ENCODE measurements at regions not wholly inside any gene's neighbourhood (a gene's known extent, or its start where the extent isn't known, plus 50 kb on each side); places are given as distances from the start of the nearest gene placed in this dataset.

DNA sequence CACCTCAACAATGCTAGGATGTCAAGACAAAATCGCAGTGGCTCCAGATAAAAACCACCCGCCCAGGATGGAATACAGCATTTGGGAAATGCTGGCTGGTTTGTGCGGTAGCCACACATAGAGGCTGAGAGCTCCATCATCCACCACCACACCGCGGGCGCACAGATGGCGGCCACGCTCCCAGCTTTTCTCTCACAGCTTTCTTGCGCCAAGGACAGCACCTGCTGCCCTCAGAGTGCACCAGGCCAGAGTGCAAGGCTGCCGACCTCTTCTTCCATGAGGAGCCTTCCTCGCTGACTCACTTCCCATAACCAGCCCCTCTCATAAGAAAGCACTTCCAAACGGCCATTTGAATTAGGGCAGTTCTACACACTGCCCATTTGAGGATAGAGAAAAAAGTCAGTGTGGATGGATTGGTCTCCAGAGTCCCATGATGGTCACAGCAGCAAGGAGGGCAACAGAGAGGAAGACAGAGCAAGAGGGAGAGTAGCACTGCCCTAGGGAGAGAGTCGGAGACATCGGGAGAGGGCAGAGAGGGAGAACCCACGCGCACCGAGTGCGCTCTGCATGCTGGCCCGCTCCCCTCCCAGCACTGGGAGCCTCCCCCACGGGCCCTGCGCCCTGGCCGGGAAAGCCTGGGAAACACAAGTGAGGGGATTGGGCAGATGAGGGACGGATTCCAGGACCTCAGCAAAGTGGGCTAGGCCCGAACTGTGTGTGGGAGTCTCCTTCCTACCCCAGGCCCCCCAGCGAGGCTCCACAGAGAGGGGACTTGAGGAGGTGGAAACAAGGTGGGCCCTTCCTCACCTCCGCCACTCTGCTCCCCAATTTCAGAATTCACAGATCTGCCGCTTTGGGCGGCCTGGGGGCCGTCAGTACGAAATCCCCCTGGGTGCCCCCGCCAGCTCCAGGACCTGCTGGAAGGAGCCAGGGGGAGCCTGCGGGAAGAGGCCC, 156.9 kb downstream of the USP12 start:
- Histone ChIP-seq H3K9me3 (ENCODE audit: control insufficient read depth, insufficient read depth, low read length) (no peaks in the 10 kb centered on the region), H3K4me3 (ENCODE audit: low read length) (no peak overlapping the region), H3K27ac (ENCODE audit: low read depth, low read length) (no peak overlapping the region), H3F3A (ENCODE audit: control insufficient read depth, insufficient read depth) (no peaks in the 10 kb centered on the region), H3K36me3 (ENCODE audit: control insufficient read depth, low read length) (no peaks in the 10 kb centered on the region), H3K9me2 (replicated peaks; ENCODE audit: control insufficient read depth, low read length) (no peaks in the 10 kb centered on the region), H4K20me1 (ENCODE audit: control insufficient read depth, insufficient read depth, low read depth, low read length) (no peaks in the 10 kb centered on the region), H3K27me3 (ENCODE audit: control insufficient read depth, low read length) (peaks cover 7% of the 10 kb centered on the region), H3K4me1 (ENCODE audit: control insufficient read depth, low read length) (no peaks in the 10 kb centered on the region), H3K79me2 (ENCODE audit: control insufficient read depth, low read length) (no peaks in the 10 kb centered on the region), H3K4me2 (ENCODE audit: low read length) (no peak overlapping the region)
- TF ChIP-seq EZH2phosphoT487 (IDR thresholded peaks at IDR 0.05; ENCODE audit: borderline replicate concordance, low read length), result no peak
- TF ChIP-seq, protein P1, sequence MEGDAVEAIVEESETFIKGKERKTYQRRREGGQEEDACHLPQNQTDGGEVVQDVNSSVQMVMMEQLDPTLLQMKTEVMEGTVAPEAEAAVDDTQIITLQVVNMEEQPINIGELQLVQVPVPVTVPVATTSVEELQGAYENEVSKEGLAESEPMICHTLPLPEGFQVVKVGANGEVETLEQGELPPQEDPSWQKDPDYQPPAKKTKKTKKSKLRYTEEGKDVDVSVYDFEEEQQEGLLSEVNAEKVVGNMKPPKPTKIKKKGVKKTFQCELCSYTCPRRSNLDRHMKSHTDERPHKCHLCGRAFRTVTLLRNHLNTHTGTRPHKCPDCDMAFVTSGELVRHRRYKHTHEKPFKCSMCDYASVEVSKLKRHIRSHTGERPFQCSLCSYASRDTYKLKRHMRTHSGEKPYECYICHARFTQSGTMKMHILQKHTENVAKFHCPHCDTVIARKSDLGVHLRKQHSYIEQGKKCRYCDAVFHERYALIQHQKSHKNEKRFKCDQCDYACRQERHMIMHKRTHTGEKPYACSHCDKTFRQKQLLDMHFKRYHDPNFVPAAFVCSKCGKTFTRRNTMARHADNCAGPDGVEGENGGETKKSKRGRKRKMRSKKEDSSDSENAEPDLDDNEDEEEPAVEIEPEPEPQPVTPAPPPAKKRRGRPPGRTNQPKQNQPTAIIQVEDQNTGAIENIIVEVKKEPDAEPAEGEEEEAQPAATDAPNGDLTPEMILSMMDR (IDR thresholded peaks at IDR 0.05; ENCODE audit: low read depth, low read length, poor library complexity, severe bottlenecking), result no peak

DNA sequence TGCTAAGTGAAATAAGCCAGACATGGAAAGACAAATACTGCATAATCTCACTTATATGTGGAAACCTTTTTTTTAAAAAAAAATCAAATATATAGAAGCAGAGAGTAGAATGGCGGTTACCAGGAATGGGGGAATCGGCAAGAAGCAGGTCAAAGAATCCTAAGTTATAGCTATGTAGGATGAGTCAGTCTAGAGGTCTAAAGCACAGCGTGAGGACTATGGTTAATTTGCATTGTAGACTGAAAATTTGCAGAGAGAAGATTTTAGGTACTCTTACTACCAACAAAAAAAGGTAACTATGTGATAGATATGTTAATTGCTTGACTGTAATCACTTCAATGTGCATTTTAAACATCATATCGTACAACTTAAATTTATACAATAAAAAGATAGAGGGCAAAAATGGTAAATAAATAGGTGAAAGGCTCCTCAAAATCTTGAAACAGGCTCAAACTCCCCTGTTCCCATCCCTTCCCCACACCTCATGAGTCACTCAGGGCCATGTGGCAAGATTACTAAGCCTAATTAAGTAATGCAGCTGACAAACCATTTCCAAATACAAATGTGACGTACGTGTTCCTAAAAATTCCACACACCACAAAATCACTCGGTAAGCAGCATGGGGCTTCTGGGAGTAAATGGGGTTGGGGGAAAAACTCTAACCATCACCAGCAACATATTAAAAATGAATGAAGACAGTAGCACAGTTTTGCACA, 159.0 kb downstream of the USP12 start:
- H3K9me2 ChIP-seq (replicated peaks; ENCODE audit: control insufficient read depth, low read length), result no peaks in the 10 kb centered on the region
- H3K4me1 ChIP-seq (ENCODE audit: control insufficient read depth, low read length), result no peaks in the 10 kb centered on the region
- H3K4me3 ChIP-seq (ENCODE audit: low read length), result no peak overlapping the region
- peaks cover 12% of the 10 kb centered on the region for H3K27me3 ChIP-seq (ENCODE audit: control insufficient read depth, low read length)
- H3K36me3 ChIP-seq (ENCODE audit: control insufficient read depth, low read length), result no peaks in the 10 kb centered on the region
- no peaks in the 10 kb centered on the region for H3K9me3 ChIP-seq (ENCODE audit: control insufficient read depth, insufficient read depth, low read length)
- H4K20me1 ChIP-seq (ENCODE audit: control insufficient read depth, insufficient read depth, low read depth, low read length), result no peaks in the 10 kb centered on the region
- TF ChIP-seq, protein P1 (IDR thresholded peaks at IDR 0.05; ENCODE audit: low read depth, low read length, poor library complexity, severe bottlenecking), result no peak
- TF ChIP-seq EZH2phosphoT487 (IDR thresholded peaks at IDR 0.05; ENCODE audit: borderline replicate concordance, low read length), result no peak
- H3K4me2 ChIP-seq (ENCODE audit: low read length), result no peak overlapping the region
- H3K79me2 ChIP-seq (ENCODE audit: control insufficient read depth, low read length), result no peaks in the 10 kb centered on the region
- no peak overlapping the region for H3K27ac ChIP-seq (ENCODE audit: low read depth, low read length)
- no peaks in the 10 kb centered on the region for H3F3A ChIP-seq (ENCODE audit: control insufficient read depth, insufficient read depth)

DNA sequence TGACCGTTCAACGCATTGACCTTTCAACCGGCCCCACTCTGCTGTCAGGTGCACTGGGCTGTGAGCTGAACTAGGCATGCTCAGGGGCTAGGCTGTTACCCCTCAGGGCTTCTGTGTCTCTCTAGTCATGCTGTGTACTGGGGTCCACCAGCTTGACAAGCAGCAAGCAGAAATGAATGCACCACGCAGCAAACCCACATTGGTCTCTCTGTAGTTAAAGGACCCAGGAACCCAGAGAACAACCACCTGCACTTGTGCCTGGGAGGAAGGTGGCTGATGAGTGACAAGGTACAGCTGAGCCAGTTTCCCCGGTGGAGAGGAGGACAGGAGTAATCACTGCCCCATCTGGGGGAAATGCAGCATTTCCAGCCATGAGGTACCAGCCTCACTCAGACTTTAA, 159.9 kb downstream of the USP12 start:
- no peaks in the 10 kb centered on the region for H3K4me1 ChIP-seq (ENCODE audit: control insufficient read depth, low read length)
- H3K79me2 ChIP-seq (ENCODE audit: control insufficient read depth, low read length), result no peaks in the 10 kb centered on the region
- TF ChIP-seq EZH2phosphoT487 (IDR thresholded peaks at IDR 0.05; ENCODE audit: borderline replicate concordance, low read length), result no peak
- TF ChIP-seq, protein P1 (IDR thresholded peaks at IDR 0.05; ENCODE audit: low read depth, low read length, poor library complexity, severe bottlenecking), result no peak
- no peaks in the 10 kb centered on the region for H3F3A ChIP-seq (ENCODE audit: control insufficient read depth, insufficient read depth)
- no peaks in the 10 kb centered on the region for H3K9me2 ChIP-seq (replicated peaks; ENCODE audit: control insufficient read depth, low read length)
- H4K20me1 ChIP-seq (ENCODE audit: control insufficient read depth, insufficient read depth, low read depth, low read length), result no peaks in the 10 kb centered on the region
- H3K9me3 ChIP-seq (ENCODE audit: control insufficient read depth, insufficient read depth, low read length), result no peaks in the 10 kb centered on the region
- H3K27me3 ChIP-seq (ENCODE audit: control insufficient read depth, low read length), result peaks cover 22% of the 10 kb centered on the region
- H3K27ac ChIP-seq (ENCODE audit: low read depth, low read length), result no peak overlapping the region
- H3K4me2 ChIP-seq (ENCODE audit: low read length), result no peak overlapping the region
- no peak overlapping the region for H3K4me3 ChIP-seq (ENCODE audit: low read length)
- no peaks in the 10 kb centered on the region for H3K36me3 ChIP-seq (ENCODE audit: control insufficient read depth, low read length)

Measured in DOHH2 (cell line).